NCI-H510A (cell line): ENCODE measurements at regions not wholly inside any gene's neighbourhood (a gene's known extent, or its start where the extent isn't known, plus 50 kb on each side); places are given as distances from the start of the nearest gene placed in this dataset.
A peak's percentile ranks its signal among the peaks of the same experiment; 100 is the strongest.

Experiments
- DNase-seq: peaks from one replicate; lab custom pipeline; 2025; lab: John Stamatoyannopoulos, UW

GRCh38 chr3:64837986-64838735 lies 150.4 kb upstream of the ADAMTS9 start:
- DNase-seq, result no peak

- DNase-seq, result no peak
These were observed 149.4 kb upstream of the ADAMTS9 start for GRCh38 chr3:64837126-64837738.

- DNase-seq, result no peak
These were observed 148.3 kb upstream of the ADAMTS9 start for GRCh38 chr3:64836097-64836496.

- no peak for DNase-seq
These were observed 144.3 kb upstream of the ADAMTS9 start for GRCh38 chr3:64832098-64832497.

- no peak for DNase-seq
These were observed 142.9 kb upstream of the ADAMTS9 start for GRCh38 chr3:64830681-64831080.

GRCh38 chr3:64829331-64829730 lies 141.5 kb upstream of the ADAMTS9 start:
- no peak for DNase-seq

DNA sequence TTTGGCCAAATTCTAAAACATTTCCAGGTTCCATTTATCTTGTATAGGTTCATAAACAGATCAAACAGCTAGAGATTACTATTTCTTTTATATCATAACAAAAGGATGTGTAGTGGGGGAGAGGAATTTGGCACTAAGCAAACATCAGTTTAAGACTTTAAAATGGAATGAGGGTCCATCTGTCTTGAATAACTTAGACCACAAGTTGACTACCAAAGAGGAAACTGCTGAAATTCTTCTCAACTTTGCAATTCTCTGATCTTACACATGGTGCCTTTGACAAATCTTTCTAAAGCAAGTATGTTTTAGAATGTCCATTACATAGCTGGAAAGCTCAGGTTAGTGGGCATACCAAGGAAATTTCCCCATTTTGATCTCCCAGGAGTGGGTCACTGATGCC lies 140.5 kb upstream of the ADAMTS9 start:
- DNase-seq, result no peak

- no peak for DNase-seq
These were observed 139.6 kb upstream of the ADAMTS9 start for GRCh38 chr3:64827431-64827830.

- DNase-seq, result no peak
These were observed 139.2 kb upstream of the ADAMTS9 start for GRCh38 chr3:64827019-64827418.

- peak; percentile 21 for DNase-seq
These were observed 137.8 kb upstream of the ADAMTS9 start for GRCh38 chr3:64825404-64826120.

- no peak for DNase-seq
These were observed 136.7 kb upstream of the ADAMTS9 start for GRCh38 chr3:64824394-64824909.

DNA sequence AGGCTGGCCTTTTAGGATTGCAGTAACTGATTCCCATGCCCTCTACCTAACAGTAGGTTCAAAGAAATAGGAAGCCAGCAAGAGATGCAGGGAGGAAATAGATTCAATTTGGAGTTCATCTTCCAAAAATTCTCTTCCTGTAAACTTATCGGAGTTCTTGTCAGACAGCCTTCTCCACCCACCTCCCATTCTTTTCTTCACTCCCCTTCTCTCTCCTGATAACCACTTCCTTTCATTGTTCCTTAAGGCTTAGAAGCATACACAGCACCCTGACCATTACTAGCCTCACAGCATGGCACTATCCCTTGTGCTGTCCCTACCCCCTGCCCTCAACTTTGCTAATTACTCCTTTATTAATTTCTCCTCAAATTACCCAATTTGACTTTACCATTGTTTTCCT lies 130.4 kb upstream of the ADAMTS9 start:
- DNase-seq, result no peak

DNA sequence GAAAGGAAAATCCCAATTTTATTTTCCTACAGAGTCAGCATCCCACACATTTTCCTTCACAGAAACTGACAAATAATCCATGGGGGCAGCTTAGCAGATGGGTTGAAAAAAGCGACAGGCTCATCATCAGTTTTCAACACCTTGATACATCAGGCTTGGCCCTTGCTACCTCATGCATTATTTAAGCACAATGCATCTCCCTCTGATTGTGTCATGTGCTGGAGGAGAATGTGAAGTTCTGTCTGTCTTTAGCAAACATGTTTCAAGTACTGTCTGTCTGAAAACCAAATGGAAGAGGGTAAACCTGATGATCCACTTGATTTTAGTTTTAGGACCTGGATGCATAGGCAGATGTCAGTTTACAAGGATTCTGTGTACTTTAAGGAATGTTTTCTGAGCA lies 128.6 kb upstream of the ADAMTS9 start:
- no peak for DNase-seq

DNA sequence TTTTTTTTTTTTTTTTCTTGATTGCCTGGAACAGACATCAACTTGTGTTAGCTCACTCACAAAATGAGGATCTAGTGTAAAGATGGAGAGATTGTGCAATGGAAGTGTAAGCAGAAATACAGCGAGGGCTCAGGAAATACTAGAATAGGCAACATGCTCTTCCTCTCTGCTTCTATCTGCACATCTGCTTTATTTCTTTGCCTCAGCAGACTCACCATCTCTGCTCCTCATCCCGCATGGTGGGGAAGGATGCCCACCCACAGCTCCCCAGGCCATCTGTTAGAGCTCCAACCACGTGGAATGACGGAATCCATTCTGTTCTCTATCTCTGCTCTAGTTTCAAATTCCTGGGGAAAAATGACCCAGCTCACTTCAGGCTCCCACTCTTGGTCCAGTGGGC lies 128.0 kb upstream of the ADAMTS9 start:
- no peak for DNase-seq

DNA sequence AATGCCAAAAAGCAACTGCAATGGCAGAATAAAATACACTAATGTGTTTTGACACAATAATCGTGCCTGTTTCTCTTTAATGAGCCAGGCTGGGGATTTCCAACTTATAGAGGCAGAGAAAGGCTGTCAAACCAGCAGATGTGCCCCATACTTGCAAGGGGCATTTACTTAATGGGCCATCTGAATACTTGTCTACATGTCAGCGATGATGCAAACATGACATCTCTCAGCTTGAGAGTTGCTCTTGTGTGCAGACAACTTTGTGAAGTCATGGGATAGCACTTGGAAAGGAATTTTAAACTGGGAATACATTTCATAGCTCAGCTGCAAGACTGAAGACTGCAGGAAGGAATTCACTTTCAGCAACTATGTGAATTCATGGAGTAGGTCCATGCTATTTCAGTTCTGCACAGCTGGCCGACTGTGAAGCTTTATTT lies 127.4 kb upstream of the ADAMTS9 start:
- no peak for DNase-seq

- no peak for DNase-seq
These were observed 126.6 kb upstream of the ADAMTS9 start for GRCh38 chr3:64814351-64814750.

DNA sequence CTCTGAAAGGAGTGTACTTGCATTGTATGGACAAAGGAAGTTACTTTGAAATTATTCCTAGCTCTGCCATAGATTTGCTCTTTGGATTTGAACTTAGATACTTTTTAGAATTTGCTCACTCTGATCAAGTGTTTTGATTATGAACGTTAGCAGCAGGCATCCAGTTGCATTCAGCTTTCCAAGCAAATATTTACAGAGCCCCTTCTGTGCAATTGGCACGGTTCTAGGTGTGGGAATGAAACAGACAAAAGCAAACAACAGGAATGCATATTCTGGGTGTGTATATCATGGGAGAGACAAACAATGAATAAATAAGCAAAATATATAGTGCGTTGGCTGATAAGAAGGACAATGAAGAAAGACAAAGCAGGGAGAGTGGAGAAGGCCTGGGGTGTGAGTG lies 125.5 kb upstream of the ADAMTS9 start:
- no peak for DNase-seq

- DNase-seq, result no peak
These were observed 121.3 kb upstream of the ADAMTS9 start for GRCh38 chr3:64809086-64809485.

DNA sequence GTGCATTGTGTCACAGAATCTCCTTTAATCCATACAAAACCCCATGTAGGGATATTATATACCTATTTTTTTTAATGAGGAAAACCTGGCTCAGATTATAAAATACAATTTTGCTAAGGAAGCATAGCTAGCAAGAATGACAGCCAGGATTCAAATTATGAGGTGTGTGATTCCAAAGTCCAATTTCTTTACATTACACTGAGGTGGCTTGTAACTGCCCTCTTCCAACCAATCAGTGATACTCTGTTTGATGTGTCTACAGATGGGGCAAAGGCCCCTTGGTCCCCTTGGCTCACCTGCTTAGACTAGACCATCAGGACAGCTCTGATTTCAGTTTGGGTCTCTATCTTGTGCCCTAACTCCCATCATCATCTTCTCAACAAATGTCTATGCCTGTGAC lies 120.3 kb upstream of the ADAMTS9 start:
- DNase-seq, result no peak

DNA sequence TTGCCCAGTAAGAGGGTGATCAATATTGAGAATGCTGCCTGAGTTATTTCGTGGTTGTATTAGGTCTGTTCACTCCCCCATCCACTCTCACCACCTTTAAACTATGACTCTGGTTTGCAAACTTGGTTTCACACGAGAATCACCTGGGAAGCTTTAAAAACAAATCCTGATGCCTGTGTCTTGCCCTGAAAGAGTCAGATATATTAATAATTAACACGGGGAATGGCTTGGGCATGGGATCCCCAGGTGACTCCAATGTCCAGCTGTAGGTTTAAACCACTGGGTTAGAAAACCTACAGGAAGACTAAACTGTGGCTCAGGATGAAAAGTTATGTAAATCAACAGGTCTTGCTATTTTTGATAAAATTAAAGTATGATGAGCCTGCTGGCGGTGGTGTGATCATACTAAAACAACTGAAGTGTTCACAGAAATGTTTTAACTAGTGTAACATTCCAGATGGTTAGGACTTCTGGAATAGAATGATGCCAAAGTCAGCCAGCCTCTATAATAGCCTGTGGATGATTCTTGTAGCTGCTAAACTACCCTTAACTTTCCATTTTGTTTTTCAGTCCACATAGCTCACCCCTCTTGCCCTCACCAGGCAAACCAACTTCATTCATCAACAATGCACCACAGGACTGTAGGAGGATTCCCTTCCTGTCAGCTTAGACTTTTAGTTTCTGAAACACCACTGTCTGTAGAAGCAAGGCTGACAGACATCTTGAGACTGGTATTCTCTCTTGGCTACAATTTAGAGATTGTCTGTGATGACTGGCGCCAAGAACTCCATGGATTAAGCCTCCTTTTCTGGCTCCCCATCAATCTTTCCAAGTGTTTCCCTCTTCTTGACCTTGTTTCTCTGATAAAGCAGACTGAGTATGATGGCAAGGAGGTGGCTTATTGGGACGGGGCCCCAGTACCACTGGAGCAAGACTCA lies 119.1 kb upstream of the ADAMTS9 start:
- DNase-seq, result no peak

GRCh38 chr3:64805978-64806377 lies 118.2 kb upstream of the ADAMTS9 start:
- DNase-seq, result no peak

GRCh38 chr3:64805248-64805647 lies 117.4 kb upstream of the ADAMTS9 start:
- DNase-seq, result no peak
